Endothelial cell of umbilical vein (primary cell): ENCODE measurements at regions not wholly inside any gene's neighbourhood (a gene's known extent, or its start where the extent isn't known, plus 50 kb on each side); places are given as distances from the start of the nearest gene placed in this dataset.

Experiments
- BruUV-seq: library from RNA; stranded (reverse); fragments of 400-500 nt; replicated peaks from 2 replicates; lab custom pipeline; 2021; lab: Mats Ljungman, UMichigan
- CTCF ChIA-PET: fragments of 300-600, 350-600 bp; sonication (Branson Sonifier 250); formaldehyde crosslinking; loops from one replicate; lab custom pipeline; 2021; ENCODE audit warnings: antibody characterized with exemption, inconsistent platforms; lab: Charles Lee
- POLR2A ChIA-PET: fragments of 300-600, 350-600 bp; sonication (Branson Sonifier 250); formaldehyde crosslinking; loops from one replicate; lab custom pipeline; 2021; ENCODE audit warnings: antibody characterized with exemption, inconsistent platforms; lab: Charles Lee
- DNase-seq: peaks from one replicate; pipeline ENCODE4 v3.0.0-alpha.2; 2011; ENCODE audit warnings: low read depth, low spot score
- FAIRE-seq: peaks from 2 replicates; lab custom pipeline; 2011; peaks lifted over from hg19 to GRCh38; lab: Jason Lieb, UNC
- H2AFZ ChIP-seq: 2 replicates; pipeline ENCODE4 v1.6.0; 2012; ENCODE audit warnings: low read depth, low read length, control low read depth, inconsistent platforms
- H3K27ac ChIP-seq: 2 replicates; pipeline ENCODE4 v1.5.1; 2011; ENCODE audit warnings: low read depth, mild to moderate bottlenecking, control low read depth, low read length, moderate library complexity; ENCODE audit not compliant: insufficient read depth
- H3K27me3 ChIP-seq, 2 experiments: 2 replicates each; pipeline versions ENCODE4 v1.6.0 to v1.6.1; 2011; ENCODE audit warnings: low read length in 2 of 2, mixed read lengths in 1 of 2; ENCODE audit not compliant: control insufficient read depth in 2 of 2, insufficient read depth in 2 of 2
- H3K36me3 ChIP-seq, 2 experiments: 2 replicates in 1 of 2; 3 replicates in 1 of 2; pipeline ENCODE4 v1.5.1; 2011; ENCODE audit warnings: low read length in 2 of 2, mild to moderate bottlenecking in 1 of 2, moderate library complexity in 1 of 2; ENCODE audit not compliant: control insufficient read depth in 2 of 2, insufficient read depth in 2 of 2; ENCODE audit errors: extremely low read depth in 1 of 2
- H3K4me1 ChIP-seq: 3 replicates; pipeline ENCODE4 v1.5.1; 2011; ENCODE audit warnings: mild to moderate bottlenecking, low read length; ENCODE audit not compliant: control insufficient read depth, insufficient read depth; ENCODE audit errors: extremely low read depth
- H3K4me2 ChIP-seq: 2 replicates; pipeline ENCODE4 v1.6.1; 2011; ENCODE audit warnings: low read length, control low read depth, mixed read lengths; ENCODE audit not compliant: insufficient read depth
- H3K4me3 ChIP-seq, 3 experiments: fragments of 200-600 bp in 1 of 3; sonication (generic), shearing (Covaris generic) in 1 of 3; replicated peaks in 1 of 3; 2 replicates each; pipeline ENCODE4 v1.5.1; 2011 to 2016; ENCODE audit warnings: control low read depth in 3 of 3, low read length in 3 of 3, mild to moderate bottlenecking in 2 of 3, inconsistent platforms in 1 of 3, low read depth in 1 of 3, moderate library complexity in 1 of 3; ENCODE audit not compliant: insufficient read depth in 1 of 3
- H3K79me2 ChIP-seq: 2 replicates; pipeline ENCODE4 v1.6.0; 2012; ENCODE audit warnings: low read length, inconsistent platforms; ENCODE audit not compliant: control insufficient read depth, insufficient read depth
- H3K9ac ChIP-seq: replicated peaks from 2 replicates; pipeline ENCODE3; 2011; ENCODE audit warnings: low read length, control low read depth; ENCODE audit not compliant: insufficient read depth; ENCODE audit errors: extremely low read depth
- H3K9me1 ChIP-seq: replicated peaks from 3 replicates; pipeline ENCODE4 v1.6.0; 2011; ENCODE audit warnings: mild to moderate bottlenecking, low read length; ENCODE audit not compliant: control insufficient read depth, insufficient read depth; ENCODE audit errors: extremely low read depth
- H3K9me3 ChIP-seq: replicated peaks from 2 replicates; pipeline ENCODE4 v1.5.1; 2012; ENCODE audit warnings: low read length, inconsistent platforms; ENCODE audit not compliant: control insufficient read depth, insufficient read depth
- H4K20me1 ChIP-seq: replicated peaks from 2 replicates; pipeline ENCODE3; 2011; ENCODE audit warnings: mild to moderate bottlenecking, low read length; ENCODE audit not compliant: control insufficient read depth, insufficient read depth; ENCODE audit errors: extremely low read depth
- EZH2 ChIP-seq: IDR thresholded peaks from 2 replicates; pipeline ENCODE4 v1.6.1; 2012; ENCODE audit warnings: borderline replicate concordance, low read depth, mild to moderate bottlenecking, moderate library complexity, low read length, inconsistent platforms; ENCODE audit not compliant: severe bottlenecking
- FOS ChIP-seq: IDR thresholded peaks from 2 replicates; pipeline ENCODE4 v1.6.1; 2011; ENCODE audit warnings: mild to moderate bottlenecking, low read length, moderate library complexity, borderline replicate concordance; ENCODE audit not compliant: insufficient read depth
- GATA2 ChIP-seq: IDR thresholded peaks from 2 replicates; pipeline ENCODE4 v1.7.0; 2011; ENCODE audit warnings: low read depth, mild to moderate bottlenecking, moderate library complexity, mixed read lengths, low read length; ENCODE audit not compliant: insufficient read length, insufficient read depth
- JUN ChIP-seq: IDR thresholded peaks from 2 replicates; pipeline ENCODE4 v1.6.1; 2011; ENCODE audit warnings: borderline replicate concordance, low read depth; ENCODE audit not compliant: insufficient read length, insufficient read depth
- MYC ChIP-seq: IDR thresholded peaks from one replicate; pipeline ENCODE4 v1.6.1; 2011; ENCODE audit warnings: mild to moderate bottlenecking, low read depth, low read length
- POLR2A ChIP-seq: IDR thresholded peaks from 2 replicates; pipeline ENCODE4 v1.6.1; 2012; ENCODE audit warnings: low read depth, mild to moderate bottlenecking, control low read depth, low read length
- POLR2AphosphoS5 ChIP-seq: IDR thresholded peaks from 2 replicates; pipeline ENCODE4 v1.6.1; 2012; ENCODE audit warnings: low read depth, mild to moderate bottlenecking, control low read depth, low read length, moderate library complexity; ENCODE audit not compliant: insufficient read depth
- dilution Hi-C: fragments of 300-500 bp; cut with MboI; formaldehyde crosslinking; loops from one replicate; pipeline ENCODE4 v1.15.0; 2019; ENCODE audit warnings: low sequenced_read_pairs; ENCODE audit not compliant: extremely low pct_ligation_motif_present
- intact Hi-C: fragments of 100-400 bp; cut with micrococcal nuclease; formaldehyde crosslinking; loops from one replicate; pipeline ENCODE4 v1.10.0; 2022
- TF ChIP-seq, protein P1 (sequence below), 2 donors: IDR thresholded peaks; 1 replicate in 1 of 2; 2 replicates in 1 of 2; pipeline ENCODE4 v1.5.1; 2011; ENCODE audit warnings: low read length in 2 of 2, mild to moderate bottlenecking in 2 of 2, moderate library complexity in 2 of 2, control low read depth in 1 of 2, inconsistent platforms in 1 of 2, low read depth in 1 of 2; ENCODE audit not compliant: insufficient read depth in 1 of 2; ENCODE audit errors: extremely low read depth in 1 of 2
- TF ChIP-seq, protein P2 (sequence below): IDR thresholded peaks from 2 replicates; pipeline ENCODE4 v1.6.1; 2011; ENCODE audit not compliant: insufficient read depth, insufficient read length

DNA sequence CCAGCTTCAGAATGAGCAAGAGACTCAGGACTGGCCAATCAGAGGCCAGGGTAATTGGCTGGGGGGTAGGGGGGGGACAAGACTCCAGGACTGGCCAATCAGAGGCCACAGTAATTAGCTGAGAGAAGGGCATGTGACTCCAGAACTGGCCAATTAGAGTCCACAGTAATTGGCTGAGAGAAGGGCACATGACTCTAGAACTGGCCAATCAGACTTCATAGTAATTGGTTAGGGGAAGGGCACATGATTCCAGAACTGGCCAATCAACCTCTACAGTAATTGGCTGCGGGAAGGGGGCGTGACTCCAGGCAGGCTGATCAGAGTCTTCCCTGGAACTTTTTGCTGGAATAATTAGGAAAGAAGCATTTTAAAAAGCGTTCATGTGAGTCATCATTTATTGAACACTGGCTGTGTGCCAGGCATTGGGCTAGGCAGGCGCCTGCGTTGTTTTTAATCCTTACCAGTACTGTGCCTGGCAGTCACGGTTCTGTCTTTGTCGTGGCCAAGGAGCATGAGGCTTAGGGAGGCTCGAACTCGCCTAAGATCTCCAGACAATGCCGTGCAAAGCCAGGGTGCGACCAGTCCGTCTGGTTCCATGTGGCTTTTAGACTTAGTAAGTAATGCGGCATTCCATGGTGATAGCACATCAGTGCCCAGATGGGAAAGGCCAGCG is 508.1 kb downstream of the TBC1D22A start:
- Histone ChIP-seq H3K27ac (no peak overlapping the region), H3K36me3 (no peaks in the 10 kb centered on the region), H3K9ac (no peak overlapping the region), H3K27me3 (no peaks in the 10 kb centered on the region), H2AFZ (no peak overlapping the region), H3K79me2 (no peaks in the 10 kb centered on the region), H3K4me1 (no peaks in the 10 kb centered on the region), H3K4me3 (no peak overlapping the region), H4K20me1 (no peaks in the 10 kb centered on the region), H3K9me1 (no peaks in the 10 kb centered on the region), H3K9me3 (no peaks in the 10 kb centered on the region), H3K4me2 (no peak overlapping the region)
- no peak for FAIRE-seq
- intact Hi-C loops, result no loop called here
- TF ChIP-seq EZH2 (no peak), JUN (no peak), POLR2A (no peak), FOS (no peak), GATA2 (no peak), MYC (no peak), POLR2AphosphoS5 (no peak)
- TF ChIP-seq, protein P1, sequence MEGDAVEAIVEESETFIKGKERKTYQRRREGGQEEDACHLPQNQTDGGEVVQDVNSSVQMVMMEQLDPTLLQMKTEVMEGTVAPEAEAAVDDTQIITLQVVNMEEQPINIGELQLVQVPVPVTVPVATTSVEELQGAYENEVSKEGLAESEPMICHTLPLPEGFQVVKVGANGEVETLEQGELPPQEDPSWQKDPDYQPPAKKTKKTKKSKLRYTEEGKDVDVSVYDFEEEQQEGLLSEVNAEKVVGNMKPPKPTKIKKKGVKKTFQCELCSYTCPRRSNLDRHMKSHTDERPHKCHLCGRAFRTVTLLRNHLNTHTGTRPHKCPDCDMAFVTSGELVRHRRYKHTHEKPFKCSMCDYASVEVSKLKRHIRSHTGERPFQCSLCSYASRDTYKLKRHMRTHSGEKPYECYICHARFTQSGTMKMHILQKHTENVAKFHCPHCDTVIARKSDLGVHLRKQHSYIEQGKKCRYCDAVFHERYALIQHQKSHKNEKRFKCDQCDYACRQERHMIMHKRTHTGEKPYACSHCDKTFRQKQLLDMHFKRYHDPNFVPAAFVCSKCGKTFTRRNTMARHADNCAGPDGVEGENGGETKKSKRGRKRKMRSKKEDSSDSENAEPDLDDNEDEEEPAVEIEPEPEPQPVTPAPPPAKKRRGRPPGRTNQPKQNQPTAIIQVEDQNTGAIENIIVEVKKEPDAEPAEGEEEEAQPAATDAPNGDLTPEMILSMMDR (IDR thresholded peaks at IDR 0.05; ENCODE audit: extremely low read depth in 1 of 2, insufficient read depth in 1 of 2, low read depth in 1 of 2, low read length in 2 of 2), result no peak
- TF ChIP-seq, protein P2, sequence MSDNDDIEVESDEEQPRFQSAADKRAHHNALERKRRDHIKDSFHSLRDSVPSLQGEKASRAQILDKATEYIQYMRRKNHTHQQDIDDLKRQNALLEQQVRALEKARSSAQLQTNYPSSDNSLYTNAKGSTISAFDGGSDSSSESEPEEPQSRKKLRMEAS, result no peak
- ChIA-PET POLR2A (no interaction called here), CTCF (no interaction called here)
- DNase-seq, result no peak
- BruUV-seq, result no TSS peak
- dilution Hi-C loops, result no loop called here
